Type B pancreatic cell (in vitro differentiated cells): ENCODE measurements at regions not wholly inside any gene's neighbourhood (a gene's known extent, or its start where the extent isn't known, plus 50 kb on each side); places are given as distances from the start of the nearest gene placed in this dataset.

Source experiments
- DNase-seq: peaks from one replicate; pipeline ENCODE4 v3.0.0; 2021; ENCODE audit warnings: mixed read lengths; ENCODE audit not compliant: unreplicated experiment; ENCODE audit errors: extremely low spot score
- H3K27ac Mint-ChIP-seq: 2 replicates; pipeline ENCODE4 v1.8.0; 2021; ENCODE audit warnings: mild to moderate bottlenecking, mixed read lengths
- H3K27me3 Mint-ChIP-seq: 2 replicates; pipeline ENCODE4 v1.8.0; 2021; ENCODE audit warnings: mixed read lengths
- H3K36me3 Mint-ChIP-seq: 2 replicates; pipeline ENCODE4 v1.8.0; 2021; ENCODE audit warnings: mixed read lengths
- H3K4me1 Mint-ChIP-seq: one replicate; pipeline ENCODE4 v1.8.0; 2021; ENCODE audit warnings: mixed read lengths; ENCODE audit not compliant: unreplicated experiment
- H3K4me3 Mint-ChIP-seq: 2 replicates; pipeline ENCODE4 v1.8.0; 2021; ENCODE audit warnings: mild to moderate bottlenecking, mixed read lengths
- H3K9me3 Mint-ChIP-seq: 2 replicates; pipeline ENCODE4 v1.8.0; 2021; ENCODE audit warnings: mixed read lengths
- TF ChIP-seq, protein P1 (sequence below): fragments of 200-600 bp; sonication (generic); conservative IDR thresholded peaks from 2 replicates; pipeline ENCODE4 v1.5.0; 2021; ENCODE audit warnings: antibody characterized with exemption, mild to moderate bottlenecking

- no peak for DNase-seq
- H3K27ac Mint-ChIP-seq, result no peak overlapping the region
- no peaks in the 10 kb centered on the region for H3K36me3 Mint-ChIP-seq
- H3K9me3 Mint-ChIP-seq, result no peaks in the 10 kb centered on the region
- H3K4me1 Mint-ChIP-seq, result no peaks in the 10 kb centered on the region
- no peaks in the 10 kb centered on the region for H3K27me3 Mint-ChIP-seq
- TF ChIP-seq, protein P1, sequence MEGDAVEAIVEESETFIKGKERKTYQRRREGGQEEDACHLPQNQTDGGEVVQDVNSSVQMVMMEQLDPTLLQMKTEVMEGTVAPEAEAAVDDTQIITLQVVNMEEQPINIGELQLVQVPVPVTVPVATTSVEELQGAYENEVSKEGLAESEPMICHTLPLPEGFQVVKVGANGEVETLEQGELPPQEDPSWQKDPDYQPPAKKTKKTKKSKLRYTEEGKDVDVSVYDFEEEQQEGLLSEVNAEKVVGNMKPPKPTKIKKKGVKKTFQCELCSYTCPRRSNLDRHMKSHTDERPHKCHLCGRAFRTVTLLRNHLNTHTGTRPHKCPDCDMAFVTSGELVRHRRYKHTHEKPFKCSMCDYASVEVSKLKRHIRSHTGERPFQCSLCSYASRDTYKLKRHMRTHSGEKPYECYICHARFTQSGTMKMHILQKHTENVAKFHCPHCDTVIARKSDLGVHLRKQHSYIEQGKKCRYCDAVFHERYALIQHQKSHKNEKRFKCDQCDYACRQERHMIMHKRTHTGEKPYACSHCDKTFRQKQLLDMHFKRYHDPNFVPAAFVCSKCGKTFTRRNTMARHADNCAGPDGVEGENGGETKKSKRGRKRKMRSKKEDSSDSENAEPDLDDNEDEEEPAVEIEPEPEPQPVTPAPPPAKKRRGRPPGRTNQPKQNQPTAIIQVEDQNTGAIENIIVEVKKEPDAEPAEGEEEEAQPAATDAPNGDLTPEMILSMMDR, result no peak
- no peak overlapping the region for H3K4me3 Mint-ChIP-seq
Measured at GRCh38 chr5:20050262-20050661, 62.3 kb upstream of the CDH18 start.

- TF ChIP-seq, protein P1, result no peak
- no peak overlapping the region for H3K4me3 Mint-ChIP-seq
Measured at GRCh38 chr5:20044460-20044859, 56.5 kb upstream of the CDH18 start.

GRCh38 chr5:20041326-20042274 is 53.6 kb upstream of the CDH18 start:
- Mint-ChIP-seq H3K27ac (no peak overlapping the region), H3K9me3 (no peaks in the 10 kb centered on the region), H3K4me1 (no peaks in the 10 kb centered on the region), H3K36me3 (no peaks in the 10 kb centered on the region), H3K27me3 (no peaks in the 10 kb centered on the region), H3K4me3 (no peak overlapping the region)
- TF ChIP-seq, protein P1, result no peak
- no peak for DNase-seq

More at GRCh38 chr5:20044460-20044859, 56.5 kb upstream of the CDH18 start:
- no peaks in the 10 kb centered on the region for H3K36me3 Mint-ChIP-seq
- no peak overlapping the region for H3K27ac Mint-ChIP-seq
- no peak for DNase-seq
- H3K9me3 Mint-ChIP-seq, result no peaks in the 10 kb centered on the region
- no peaks in the 10 kb centered on the region for H3K27me3 Mint-ChIP-seq
- no peaks in the 10 kb centered on the region for H3K4me1 Mint-ChIP-seq

DNA sequence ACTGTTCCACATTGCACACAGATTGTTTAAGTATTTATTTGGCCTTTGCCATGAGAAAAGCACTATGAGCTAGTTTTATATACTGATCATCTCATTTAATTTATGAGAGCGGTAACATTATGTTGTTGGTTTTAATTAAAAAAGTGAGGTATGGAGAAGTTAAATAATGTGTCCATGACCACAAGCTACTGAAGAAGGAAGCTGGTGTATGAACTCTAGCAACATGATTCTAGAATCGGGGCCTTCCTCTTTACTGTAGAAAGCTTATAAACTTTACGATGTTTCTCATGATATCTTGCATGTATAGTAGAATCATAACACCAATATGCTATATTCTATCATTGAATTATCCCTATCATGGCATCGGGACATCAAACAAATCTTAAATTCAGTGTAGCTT is 52.9 kb upstream of the CDH18 start:
- no peaks in the 10 kb centered on the region for H3K9me3 Mint-ChIP-seq
- no peak overlapping the region for H3K27ac Mint-ChIP-seq
- no peaks in the 10 kb centered on the region for H3K27me3 Mint-ChIP-seq
- no peaks in the 10 kb centered on the region for H3K4me1 Mint-ChIP-seq
- H3K4me3 Mint-ChIP-seq, result no peak overlapping the region
- no peaks in the 10 kb centered on the region for H3K36me3 Mint-ChIP-seq
- no peak for DNase-seq
- TF ChIP-seq, protein P1, result no peak
